ENCODE measurements at regions not wholly inside any gene's neighbourhood (a gene's known extent, or its start where the extent isn't known, plus 50 kb on each side); places are given as distances from the start of the nearest gene placed in this dataset.

- no peak for TF ChIP-seq CTCF (conservative IDR thresholded peaks at IDR 0.05 in 1 of 2, IDR thresholded peaks at IDR 0.05 in 1 of 2; ENCODE audit: low read depth in 1 of 2, low read length in 2 of 2)
- TF ChIP-seq EZH2 (IDR thresholded peaks at IDR 0.05; ENCODE audit: low read length, missing control alignments): no peak
Observed at GRCh38 chr13:84651705-84652104, 769.4 kb upstream of the SLITRK1 start.
